ENCODE measurements at regions not wholly inside any gene's neighbourhood (a gene's known extent, or its start where the extent isn't known, plus 50 kb on each side); places are given as distances from the start of the nearest gene placed in this dataset.

- no peak for FAIRE-seq
- no peaks in the 10 kb centered on the region for H3K36me3 Mint-ChIP-seq (ENCODE audit: low read depth, unreplicated experiment)
- H3K9me3 Mint-ChIP-seq (ENCODE audit: unreplicated experiment) = no peaks in the 10 kb centered on the region
- no peak overlapping the region for H3K27ac ChIP-seq (ENCODE audit: low read depth, low read length)
- H3K79me2 ChIP-seq (ENCODE audit: insufficient read depth, low read length) = no peaks in the 10 kb centered on the region
- no peak overlapping the region for H3K9ac ChIP-seq (ENCODE audit: low read length)
- H3K4me2 ChIP-seq (ENCODE audit: low read length) = no peak overlapping the region
- DNase-seq (ENCODE audit: low read depth) = no peak
- H2AFZ ChIP-seq (ENCODE audit: low read depth, low read length) = no peak overlapping the region
- no peak overlapping the region for H3K4me3 Mint-ChIP-seq (ENCODE audit: unreplicated experiment)
- H3K27me3 Mint-ChIP-seq (ENCODE audit: low read depth, unreplicated experiment) = no peaks in the 10 kb centered on the region
- H3K27me3 ChIP-seq (ENCODE audit: insufficient read depth, low read length) = no peaks in the 10 kb centered on the region
- TF ChIP-seq EZH2 (IDR thresholded peaks at IDR 0.05; ENCODE audit: insufficient read depth, low read length) (no peak), CTCF (IDR thresholded peaks at IDR 0.05; ENCODE audit: insufficient read depth, low read depth, low read length) (no peak)
- no peaks in the 10 kb centered on the region for H3K36me3 ChIP-seq (ENCODE audit: insufficient read depth, low read length)
- H3K4me1 ChIP-seq (ENCODE audit: insufficient read depth, low read length) = no peaks in the 10 kb centered on the region
- no peaks in the 10 kb centered on the region for H4K20me1 ChIP-seq (ENCODE audit: insufficient read depth, low read length)
- no peaks in the 10 kb centered on the region for H3K9me3 ChIP-seq (ENCODE audit: insufficient read depth, low read depth, low read length)
- no peak overlapping the region for H3K4me3 ChIP-seq (ENCODE audit: insufficient read depth, low read depth, low read length)
- H3K27ac Mint-ChIP-seq (ENCODE audit: unreplicated experiment) = no peak overlapping the region
- no peaks in the 10 kb centered on the region for H3K4me1 Mint-ChIP-seq (ENCODE audit: low read depth, unreplicated experiment)
These were observed 588.2 kb upstream of the KCND2 start for GRCh38 chr7:119684763-119685162.

- H3K4me3 Mint-ChIP-seq (ENCODE audit: unreplicated experiment) = no peak overlapping the region
- no peak overlapping the region for H3K27ac Mint-ChIP-seq (ENCODE audit: unreplicated experiment)
- Histone ChIP-seq H3K27ac (ENCODE audit: low read depth, low read length) (no peak overlapping the region), H2AFZ (ENCODE audit: low read depth, low read length) (no peak overlapping the region), H3K9ac (ENCODE audit: low read length) (no peak overlapping the region), H3K9me3 (ENCODE audit: insufficient read depth, low read depth, low read length) (no peaks in the 10 kb centered on the region), H4K20me1 (ENCODE audit: insufficient read depth, low read length) (no peaks in the 10 kb centered on the region), H3K36me3 (ENCODE audit: insufficient read depth, low read length) (no peaks in the 10 kb centered on the region), H3K4me3 (ENCODE audit: insufficient read depth, low read depth, low read length) (no peak overlapping the region), H3K4me1 (ENCODE audit: insufficient read depth, low read length) (no peaks in the 10 kb centered on the region), H3K79me2 (ENCODE audit: insufficient read depth, low read length) (no peaks in the 10 kb centered on the region), H3K27me3 (ENCODE audit: insufficient read depth, low read length) (no peaks in the 10 kb centered on the region), H3K4me2 (ENCODE audit: low read length) (no peak overlapping the region)
- no peak for FAIRE-seq
- H3K9me3 Mint-ChIP-seq (ENCODE audit: unreplicated experiment) = no peaks in the 10 kb centered on the region
- H3K27me3 Mint-ChIP-seq (ENCODE audit: low read depth, unreplicated experiment) = no peaks in the 10 kb centered on the region
- H3K4me1 Mint-ChIP-seq (ENCODE audit: low read depth, unreplicated experiment) = no peaks in the 10 kb centered on the region
- DNase-seq (ENCODE audit: low read depth) = no peak
- H3K36me3 Mint-ChIP-seq (ENCODE audit: low read depth, unreplicated experiment) = no peaks in the 10 kb centered on the region
- TF ChIP-seq EZH2 (IDR thresholded peaks at IDR 0.05; ENCODE audit: insufficient read depth, low read length) = no peak
- TF ChIP-seq CTCF (IDR thresholded peaks at IDR 0.05; ENCODE audit: insufficient read depth, low read depth, low read length) = no peak
These were observed 587.1 kb upstream of the KCND2 start for GRCh38 chr7:119685906-119686305.

- no peaks in the 10 kb centered on the region for H3K36me3 Mint-ChIP-seq (ENCODE audit: low read depth, unreplicated experiment)
- no peak overlapping the region for H3K4me3 ChIP-seq (ENCODE audit: insufficient read depth, low read depth, low read length)
- TF ChIP-seq EZH2 (IDR thresholded peaks at IDR 0.05; ENCODE audit: insufficient read depth, low read length) (no peak), CTCF (IDR thresholded peaks at IDR 0.05; ENCODE audit: insufficient read depth, low read depth, low read length) (no peak)
- H3K9ac ChIP-seq (ENCODE audit: low read length) = no peak overlapping the region
- H3K36me3 ChIP-seq (ENCODE audit: insufficient read depth, low read length) = no peaks in the 10 kb centered on the region
- DNase-seq (ENCODE audit: low read depth) (no peak), FAIRE-seq (no peak)
- no peaks in the 10 kb centered on the region for H3K4me1 Mint-ChIP-seq (ENCODE audit: low read depth, unreplicated experiment)
- H3K9me3 ChIP-seq (ENCODE audit: insufficient read depth, low read depth, low read length) = no peaks in the 10 kb centered on the region
- H3K27ac ChIP-seq (ENCODE audit: low read depth, low read length) = no peak overlapping the region
- H3K4me2 ChIP-seq (ENCODE audit: low read length) = no peak overlapping the region
- H3K27me3 ChIP-seq (ENCODE audit: insufficient read depth, low read length) = no peaks in the 10 kb centered on the region
- no peaks in the 10 kb centered on the region for H3K27me3 Mint-ChIP-seq (ENCODE audit: low read depth, unreplicated experiment)
- H3K27ac Mint-ChIP-seq (ENCODE audit: unreplicated experiment) = no peak overlapping the region
- no peak overlapping the region for H3K4me3 Mint-ChIP-seq (ENCODE audit: unreplicated experiment)
- H3K4me1 ChIP-seq (ENCODE audit: insufficient read depth, low read length) = no peaks in the 10 kb centered on the region
- H4K20me1 ChIP-seq (ENCODE audit: insufficient read depth, low read length) = no peaks in the 10 kb centered on the region
- H3K9me3 Mint-ChIP-seq (ENCODE audit: unreplicated experiment) = no peaks in the 10 kb centered on the region
- no peak overlapping the region for H2AFZ ChIP-seq (ENCODE audit: low read depth, low read length)
- H3K79me2 ChIP-seq (ENCODE audit: insufficient read depth, low read length) = no peaks in the 10 kb centered on the region
These were observed 584.1 kb upstream of the KCND2 start for GRCh38 chr7:119688831-119689230.

Measured in astrocyte (in vitro differentiated cells and primary cell).